NCI-H82 treated with DMSO at 0.1 percent for 48 hours (cell line): ENCODE measurements at regions not wholly inside any gene's neighbourhood (a gene's known extent, or its start where the extent isn't known, plus 50 kb on each side); places are given as distances from the start of the nearest gene placed in this dataset.
"Not testable (repeated sequence)": the region's sequence is repeated elsewhere in the genome, so short reads cannot be mapped to it uniquely, and the experiment has no call there.

ENCODE experiments used
- DNase-seq: peaks from one replicate; lab custom pipeline; 2025; ENCODE audit not compliant: unreplicated experiment; lab: John Stamatoyannopoulos, UW

DNA sequence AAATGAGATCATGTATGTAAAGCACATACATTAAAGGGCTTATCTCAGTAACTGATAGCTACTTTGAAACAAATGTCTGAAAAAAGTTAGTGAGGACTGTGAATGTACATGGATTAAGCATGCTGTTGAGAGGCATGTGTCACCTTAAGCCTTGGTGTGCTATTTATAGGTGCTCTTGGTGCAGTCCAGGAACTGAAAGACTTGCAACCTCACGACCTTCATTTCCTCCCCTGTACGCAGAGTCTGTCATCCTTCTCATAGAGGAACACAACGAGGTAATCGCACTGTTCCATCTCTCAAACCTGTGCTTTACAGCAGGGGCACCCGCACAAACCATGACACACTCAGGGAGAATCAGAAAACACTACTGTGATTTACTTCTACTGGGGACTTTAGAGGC lies 65.6 kb downstream of the UFM1 start:
- DNase-seq: no peak

DNA sequence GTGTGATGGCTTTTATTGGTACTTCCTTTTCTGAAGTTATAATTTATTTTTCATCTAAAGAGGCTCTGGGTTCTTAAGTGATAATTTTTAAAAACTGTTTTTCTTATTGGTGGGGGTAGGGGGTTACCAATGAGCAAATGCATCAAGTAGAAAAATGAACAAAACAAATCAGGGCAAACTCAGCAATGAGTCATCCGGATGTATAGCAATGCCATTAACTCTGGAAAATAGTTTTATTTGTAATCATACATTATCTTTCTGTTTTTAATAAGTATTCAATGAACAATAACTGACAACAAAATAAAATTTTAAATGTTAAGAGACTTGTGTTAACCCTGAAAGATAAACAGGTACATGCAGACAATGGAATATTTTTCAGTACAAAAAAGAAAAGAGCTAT lies 67.6 kb downstream of the UFM1 start:
- no peak for DNase-seq

DNA sequence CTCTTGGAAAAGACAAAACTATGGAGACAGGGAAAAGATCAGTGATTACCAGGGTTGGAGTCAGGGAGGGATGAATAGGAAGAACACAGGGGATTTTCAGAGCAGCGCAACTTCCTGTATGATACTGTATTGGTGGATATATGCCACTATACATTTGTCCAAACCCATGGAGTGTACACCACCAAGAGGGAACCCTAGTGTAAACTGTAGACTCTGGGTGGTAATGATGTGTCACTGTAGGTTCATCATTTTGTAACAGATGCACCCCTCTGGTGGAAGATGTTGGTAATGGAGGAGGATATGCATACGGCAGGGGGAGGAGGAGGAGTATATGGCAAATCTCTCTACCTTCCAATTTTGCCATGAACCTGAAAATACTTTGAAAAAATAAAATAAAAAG lies 68.1 kb downstream of the UFM1 start:
- DNase-seq: no peak

DNA sequence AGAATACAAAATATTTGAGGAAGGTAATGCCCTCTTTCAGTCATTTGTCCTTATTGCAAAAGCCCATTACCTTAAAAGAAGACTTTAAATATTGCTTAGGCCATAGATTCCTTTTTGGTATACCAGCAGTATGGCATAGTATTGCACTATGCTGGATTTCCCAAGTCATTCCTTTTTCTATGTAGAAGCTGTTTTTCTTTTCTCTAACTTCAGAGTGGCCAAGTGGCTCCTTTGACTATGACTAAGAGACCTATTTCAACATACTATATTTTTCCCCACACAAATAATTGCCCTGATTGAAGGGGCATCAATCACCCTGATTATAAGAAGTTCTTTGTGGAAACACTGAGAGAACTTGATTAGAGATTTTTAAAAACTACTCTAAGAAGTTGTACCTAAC lies 68.6 kb downstream of the UFM1 start:
- DNase-seq: no peak

DNA sequence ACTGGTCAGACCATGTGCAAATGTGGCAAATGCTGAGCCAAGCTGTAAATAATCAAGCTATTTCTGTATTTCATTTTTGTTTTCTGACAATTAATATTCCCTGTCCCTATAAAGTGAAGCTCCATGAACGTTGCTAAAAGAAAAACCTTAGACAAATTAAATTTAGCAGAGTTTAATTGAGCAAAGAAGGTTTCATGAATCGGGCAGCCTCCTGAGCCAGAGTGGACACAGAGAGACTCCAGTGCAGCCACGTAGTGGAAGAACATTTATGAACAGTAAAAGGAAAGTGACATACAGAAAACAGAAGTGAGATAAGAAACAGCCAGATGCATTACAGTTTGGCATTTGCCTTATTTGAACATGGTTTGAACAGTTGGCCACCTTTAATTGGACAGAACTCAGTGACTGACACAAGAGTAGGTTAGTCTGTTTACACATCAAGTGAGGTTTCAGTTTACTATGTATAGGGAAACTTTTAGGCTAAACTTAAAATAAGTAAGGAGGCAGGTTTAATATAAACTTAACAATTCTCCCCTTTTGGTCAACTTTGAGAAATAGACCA lies 69.7 kb downstream of the UFM1 start:
- DNase-seq: no peak

DNA sequence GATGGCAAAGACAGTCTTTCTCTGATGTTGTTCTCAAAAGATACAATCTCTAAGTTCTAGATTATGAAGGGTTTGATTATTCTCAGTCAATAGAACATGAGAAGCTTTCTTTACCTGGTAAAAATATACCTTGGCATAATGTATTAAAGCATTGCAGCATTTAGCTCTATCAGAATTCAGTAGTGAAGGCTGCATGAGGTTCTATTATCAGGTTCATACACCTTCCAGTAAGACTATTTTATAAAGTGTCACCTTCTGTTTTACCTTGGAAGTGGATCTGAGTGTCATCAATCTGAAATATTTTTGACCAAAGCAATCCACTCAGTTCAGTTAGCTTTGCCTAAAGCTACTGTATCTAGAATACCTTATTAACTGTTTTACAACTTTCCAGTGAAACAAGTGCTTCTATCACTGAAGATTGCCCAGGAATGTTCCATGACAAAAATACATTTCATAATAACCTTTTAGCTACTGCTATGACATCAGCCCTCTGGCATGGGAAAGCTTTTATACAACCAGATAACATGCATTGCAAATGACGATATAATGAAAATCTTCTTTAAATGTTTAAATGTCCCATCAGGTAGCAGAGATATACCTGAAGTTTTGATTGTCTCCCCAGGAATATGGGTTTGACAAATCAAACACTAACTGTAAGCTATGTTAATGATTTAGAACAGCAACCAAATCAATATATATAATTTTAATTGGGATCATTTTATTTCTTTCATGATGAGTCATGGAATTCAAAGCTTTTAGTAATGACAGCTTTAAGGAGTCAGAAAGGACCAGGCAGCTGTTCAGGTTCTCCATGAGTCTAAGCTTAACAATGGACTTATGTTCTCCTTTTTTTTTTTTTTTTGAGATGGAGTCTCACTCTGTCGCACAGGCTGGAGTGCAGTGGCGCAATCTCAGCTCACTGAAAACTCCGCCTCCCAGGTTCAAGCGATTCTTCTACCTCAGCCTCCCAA lies 72.2 kb downstream of the UFM1 start:
- DNase-seq: no peak

- no peak for DNase-seq
Observed at GRCh38 chr13:38429916-38430315, 80.3 kb downstream of the UFM1 start.

GRCh38 chr13:38430796-38431195 lies 81.1 kb downstream of the UFM1 start:
- DNase-seq: no peak

- DNase-seq: no peak
Observed at GRCh38 chr13:38440666-38441065, 91.0 kb downstream of the UFM1 start.

- DNase-seq: no peak
Observed at GRCh38 chr13:38444904-38445303, 95.3 kb downstream of the UFM1 start.

- DNase-seq: no peak
Observed at GRCh38 chr13:38452656-38453055, 103.0 kb downstream of the UFM1 start.

DNA sequence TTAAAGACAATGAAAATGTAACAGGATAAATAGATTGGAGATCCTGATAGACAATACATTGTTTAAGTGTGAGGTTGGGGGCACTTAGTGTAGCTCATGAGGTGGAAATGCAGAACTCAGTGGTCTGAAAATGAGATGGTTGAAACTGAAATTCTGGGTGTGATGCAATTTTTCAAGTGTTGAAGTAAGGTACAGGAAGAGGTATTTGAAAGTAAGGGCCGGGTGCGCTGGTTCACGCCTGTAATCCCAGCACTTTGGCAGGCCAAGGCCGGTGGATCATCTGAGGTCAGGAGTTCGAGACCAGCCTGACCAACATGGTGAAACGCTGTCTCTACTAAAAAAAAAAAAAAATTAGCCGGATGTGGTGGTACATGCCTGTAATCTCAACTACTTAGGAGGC lies 113.0 kb downstream of the UFM1 start:
- no peak for DNase-seq

- no peak for DNase-seq
Observed at GRCh38 chr13:38463048-38463447, 113.4 kb downstream of the UFM1 start.

DNA sequence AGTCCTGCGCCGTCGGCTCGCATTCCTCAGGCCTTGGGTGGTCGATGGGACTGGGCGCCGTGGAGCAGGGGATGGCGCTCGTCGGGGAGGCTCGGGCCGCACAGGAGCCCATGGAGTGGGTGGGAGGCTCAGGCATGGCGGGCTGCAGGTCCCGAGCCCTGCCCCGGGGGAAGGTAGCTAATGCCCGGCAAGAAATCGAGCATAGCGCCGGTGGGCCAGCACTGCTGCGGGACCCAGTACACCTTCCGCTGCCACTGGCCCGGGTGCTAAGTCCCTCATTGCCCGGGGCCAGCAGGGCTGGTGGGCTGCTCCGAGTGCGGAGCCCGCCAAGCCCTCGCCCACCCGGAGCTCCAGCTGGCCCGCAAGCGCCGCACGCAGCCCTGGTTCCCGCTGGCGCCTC lies 122.8 kb downstream of the UFM1 start:
- not testable (repeated sequence) for DNase-seq

DNA sequence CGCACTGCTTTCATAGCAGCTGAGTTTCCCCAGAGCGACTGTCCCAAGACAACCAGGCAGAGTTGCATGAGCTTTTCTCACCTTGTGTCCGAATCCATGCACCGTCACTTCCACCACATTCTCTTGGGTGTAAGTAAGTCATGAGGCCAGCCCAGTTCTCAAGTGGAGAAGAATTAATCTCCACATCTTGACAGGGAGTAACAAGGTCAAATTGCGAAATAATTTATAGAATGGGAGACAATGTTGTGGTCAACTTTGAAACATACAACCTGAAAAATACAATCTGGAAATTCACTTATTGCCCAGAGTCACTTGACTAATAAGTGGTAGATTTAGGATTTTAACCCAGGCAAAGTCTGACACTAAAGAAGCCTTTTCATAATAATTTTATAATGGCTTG lies 123.7 kb downstream of the UFM1 start:
- DNase-seq: no peak

DNA sequence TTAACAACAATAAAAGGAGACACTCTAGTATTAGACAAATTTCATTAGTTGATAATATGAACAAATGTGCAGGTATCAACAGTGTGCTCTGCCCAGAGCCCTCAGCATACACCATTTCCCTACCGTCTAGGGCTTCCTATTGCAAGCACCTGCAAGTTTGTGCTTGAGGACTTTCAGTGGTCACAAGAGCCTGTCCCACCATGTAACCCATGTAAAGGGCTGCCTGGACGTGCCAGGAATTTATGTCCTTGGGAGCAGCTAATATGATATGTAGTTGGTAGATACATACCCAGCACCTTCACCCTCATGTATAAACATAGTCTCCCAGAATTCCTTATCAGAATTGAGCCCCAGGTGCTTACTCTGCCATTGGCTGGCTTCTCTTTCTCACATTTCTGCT lies 128.0 kb downstream of the UFM1 start:
- no peak for DNase-seq

DNA sequence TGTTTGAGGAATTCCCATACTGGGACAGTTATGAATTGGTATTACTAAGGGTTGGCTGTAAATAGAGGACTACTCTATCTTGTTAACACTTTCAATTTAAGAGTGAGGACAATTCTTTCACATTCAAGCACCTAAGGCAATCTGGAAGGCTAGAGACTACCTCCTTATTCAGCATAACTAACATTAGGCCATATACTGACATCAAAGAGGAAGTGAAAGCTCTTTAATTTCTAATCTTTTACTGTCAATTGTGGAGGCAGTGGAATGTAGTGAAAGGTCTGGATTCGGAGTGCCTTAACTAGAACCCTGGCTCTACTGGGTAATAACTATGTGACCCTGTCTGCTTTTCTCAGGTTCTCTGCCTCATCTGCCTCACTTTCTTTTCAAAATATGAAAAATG lies 134.0 kb downstream of the UFM1 start:
- DNase-seq: no peak

DNA sequence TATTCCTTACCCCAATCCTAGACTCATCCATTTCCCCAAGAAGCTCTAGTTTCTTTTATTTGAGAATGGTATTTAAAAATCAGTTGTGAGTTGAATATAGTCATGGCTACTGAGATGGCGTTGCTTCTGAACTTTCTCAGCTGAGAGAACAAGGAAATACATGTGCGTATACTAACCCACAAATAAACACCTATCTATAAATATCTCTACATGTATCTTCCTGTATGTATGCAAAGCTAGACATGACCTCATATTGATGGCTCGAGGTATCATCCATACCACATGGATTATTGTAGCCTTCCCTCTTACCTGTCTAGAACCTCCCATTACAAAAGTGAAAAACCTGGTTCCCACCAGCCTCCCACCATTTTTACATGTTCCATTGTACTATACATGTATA lies 141.0 kb downstream of the UFM1 start:
- no peak for DNase-seq

GRCh38 chr13:38494445-38494844 lies 144.8 kb downstream of the UFM1 start:
- no peak for DNase-seq

- no peak for DNase-seq
Observed at GRCh38 chr13:38496917-38497316, 147.3 kb downstream of the UFM1 start.

DNA sequence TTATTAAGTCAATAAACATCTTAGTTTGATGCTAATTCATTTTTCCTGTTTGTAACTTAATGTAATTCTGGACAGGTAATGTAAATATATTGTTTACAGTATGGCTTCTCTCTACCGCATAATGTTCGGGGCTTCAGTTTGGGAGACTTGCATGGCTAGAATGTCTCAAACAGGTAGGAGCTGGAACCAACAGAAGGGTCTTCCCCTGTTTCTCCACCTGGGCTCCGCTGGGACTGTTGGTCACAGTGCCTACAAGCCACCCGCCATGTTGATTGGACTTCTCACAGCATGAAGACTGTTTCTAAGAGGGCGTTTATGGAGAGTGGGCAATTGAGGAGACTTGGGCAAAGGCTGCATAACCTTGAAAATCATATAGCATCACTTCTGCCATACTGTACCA lies 148.6 kb downstream of the UFM1 start:
- DNase-seq: no peak

DNA sequence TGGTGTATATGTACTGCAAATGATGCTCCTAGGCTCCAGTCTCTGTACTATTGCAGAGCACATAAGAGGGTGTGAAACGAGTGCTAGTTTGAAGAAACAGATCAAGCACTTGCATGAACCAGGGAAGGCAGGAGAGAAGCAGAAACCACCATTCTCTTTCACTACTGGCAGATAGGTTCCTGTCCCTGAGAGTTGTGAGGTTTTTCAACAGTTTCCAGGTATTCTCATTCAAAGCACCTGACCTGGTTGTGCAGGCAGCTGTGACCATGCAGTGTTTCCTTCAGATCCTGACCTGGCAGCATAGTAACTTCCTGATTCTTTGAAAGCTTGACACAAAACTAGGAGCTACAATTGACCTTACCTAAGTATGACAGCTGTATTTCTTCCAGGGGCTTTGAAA lies 164.9 kb downstream of the UFM1 start:
- DNase-seq: no peak

DNA sequence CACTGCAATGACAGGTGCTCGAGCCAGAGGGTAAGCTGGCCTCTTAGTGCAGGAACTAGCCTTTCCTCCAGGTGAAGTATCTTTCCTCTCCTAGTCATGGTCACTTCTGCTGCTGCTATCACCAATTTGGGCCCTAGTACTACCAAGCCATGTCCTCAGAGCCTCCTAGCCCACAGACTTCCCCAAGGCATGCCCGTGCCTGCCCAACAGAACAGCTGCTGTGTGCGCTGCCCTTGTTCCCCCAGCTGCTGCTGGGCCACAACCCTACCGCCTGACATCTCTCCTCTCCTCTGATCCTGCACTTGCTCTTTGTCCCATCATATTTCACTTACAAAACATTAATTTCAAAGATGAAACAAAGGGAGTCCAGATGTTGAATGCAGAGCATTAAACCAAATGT lies 168.5 kb upstream of the FREM2 start:
- DNase-seq: no peak
